Upper lobe of left lung (tissue), 4 donors: ENCODE measurements at regions not wholly inside any gene's neighbourhood (a gene's known extent, or its start where the extent isn't known, plus 50 kb on each side); places are given as distances from the start of the nearest gene placed in this dataset.

Experiments used
- CTCF ChIP-seq, 6 experiments: fragments of 450-650 bp in 4 of 6; fragments of 200-600 bp in 2 of 6; sonication (generic) in 2 of 6; IDR thresholded peaks; one replicate each; pipeline ENCODE4 v1.5.1; 2016 to 2019; ENCODE audit warnings: antibody characterized with exemption in 6 of 6
- POLR2A ChIP-seq, 4 donors: fragments of 450-650 bp; IDR thresholded peaks; one replicate each; pipeline ENCODE4 v1.5.1; 2016 to 2017; ENCODE audit warnings: antibody characterized with exemption in 4 of 4, mild to moderate bottlenecking in 2 of 4

DNA sequence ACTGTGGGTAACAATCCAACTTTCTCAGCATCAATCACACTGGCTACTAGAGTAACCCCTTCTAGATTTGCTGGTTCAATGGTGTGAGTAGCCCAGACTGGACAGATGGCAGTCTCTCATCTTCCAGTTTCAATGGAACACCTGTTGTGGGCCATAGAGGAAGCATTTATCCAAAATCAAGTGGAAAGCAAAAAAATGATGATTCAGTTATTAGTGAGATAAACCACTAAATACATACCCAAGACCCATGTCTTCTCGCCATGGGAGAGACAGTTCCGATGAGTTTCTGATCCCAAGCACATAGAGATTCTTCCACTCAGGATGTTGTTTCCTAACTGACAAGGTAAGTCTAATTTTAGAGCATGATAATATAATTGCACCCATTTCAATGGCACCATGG, 194.0 kb downstream of the IRS1 start:
- TF ChIP-seq CTCF (IDR thresholded peaks at IDR 0.05) = no peak
- no peak for TF ChIP-seq POLR2A (IDR thresholded peaks at IDR 0.05)
